ENCODE measurements at regions not wholly inside any gene's neighbourhood (a gene's known extent, or its start where the extent isn't known, plus 50 kb on each side); places are given as distances from the start of the nearest gene placed in this dataset.

GRCh38 chr3:95613993-95614392 is 1200.4 kb upstream of the EPHA6 start:
- DNase-seq (ENCODE audit: extremely low spot score, insufficient read length, low read depth) (no peak), FAIRE-seq (no peak)

DNA sequence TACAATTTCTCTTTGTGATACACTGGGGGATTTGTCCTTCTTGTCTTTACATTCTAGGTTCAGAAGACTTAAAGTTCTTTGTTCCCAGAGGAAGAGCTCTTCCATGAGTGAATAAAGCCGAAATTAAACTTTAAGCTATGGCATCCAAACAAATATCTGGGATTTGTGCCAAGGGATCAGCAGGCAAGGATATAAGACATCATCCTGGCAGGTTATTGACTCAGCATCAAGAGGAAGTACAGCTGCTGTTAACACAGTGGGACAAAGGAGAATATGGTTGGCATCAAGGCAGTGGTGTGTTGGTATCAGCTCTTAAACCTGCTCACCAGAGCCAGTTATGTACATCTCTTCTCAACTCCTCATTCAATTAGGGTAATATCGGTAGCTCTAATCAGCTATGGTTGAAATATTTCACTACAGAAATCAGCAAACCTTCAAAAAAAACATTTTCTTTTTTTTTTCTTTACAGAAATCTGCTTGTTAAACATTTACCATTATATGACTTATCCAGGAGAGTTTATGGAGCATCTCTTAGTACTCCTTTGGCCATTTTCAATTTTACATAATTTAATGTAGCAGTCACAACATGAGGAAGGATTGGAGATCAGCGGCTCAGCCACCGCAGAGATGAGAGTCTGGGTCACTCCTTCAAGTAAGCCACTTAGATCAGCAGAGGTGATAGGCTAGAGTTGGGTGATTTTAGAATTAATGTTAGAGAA is 1198.6 kb upstream of the EPHA6 start:
- no peak for DNase-seq (ENCODE audit: extremely low spot score, insufficient read length, low read depth)
- no peak for FAIRE-seq

- FAIRE-seq (no peak), DNase-seq (ENCODE audit: extremely low spot score, insufficient read length, low read depth) (no peak)
These were observed 1188.3 kb upstream of the EPHA6 start for GRCh38 chr3:95626107-95626506.

GRCh38 chr3:95627293-95627692 is 1187.1 kb upstream of the EPHA6 start:
- DNase-seq (ENCODE audit: extremely low spot score, insufficient read length, low read depth) (no peak), FAIRE-seq (no peak)

DNA sequence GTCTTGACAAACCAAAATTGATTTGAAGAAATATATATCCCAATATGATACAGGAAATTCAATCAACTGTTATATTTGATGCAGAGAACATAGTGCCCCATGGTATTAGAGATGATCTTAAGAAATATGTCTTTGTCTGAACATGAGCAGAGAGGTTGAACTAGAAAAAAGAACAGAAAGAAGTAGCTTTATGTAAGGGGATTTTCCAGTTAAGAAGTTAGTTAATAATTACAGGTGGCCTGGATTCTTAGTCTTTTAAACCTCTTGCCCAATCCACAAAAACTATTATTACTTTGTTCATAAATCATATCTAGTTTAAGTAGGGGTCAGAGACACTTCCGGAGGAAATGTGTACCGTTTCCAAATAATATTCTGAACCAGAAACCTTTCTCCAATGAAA is 1186.7 kb upstream of the EPHA6 start:
- no peak for DNase-seq (ENCODE audit: extremely low spot score, insufficient read length, low read depth)
- no peak for FAIRE-seq

DNA sequence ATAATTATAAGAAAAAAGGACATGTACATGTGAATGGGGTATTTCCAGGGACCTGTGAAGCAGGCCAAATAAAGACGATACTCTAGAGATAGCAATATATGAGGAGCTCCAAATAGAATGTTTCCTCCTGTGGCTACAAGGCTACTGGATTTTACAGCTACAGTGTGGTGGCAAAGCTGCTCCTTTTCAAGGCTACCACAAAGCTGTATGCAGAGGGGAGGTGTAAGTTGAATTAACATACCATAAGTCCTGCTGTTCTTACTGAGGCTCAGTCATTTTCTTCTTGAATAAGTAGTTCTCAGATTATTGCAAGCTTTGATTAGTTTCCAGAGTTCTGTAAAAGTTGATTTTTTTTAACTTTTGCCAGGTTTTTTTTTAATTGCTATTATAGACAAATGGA is 1184.6 kb upstream of the EPHA6 start:
- DNase-seq (ENCODE audit: extremely low spot score, insufficient read length, low read depth) (no peak), FAIRE-seq (no peak)

DNA sequence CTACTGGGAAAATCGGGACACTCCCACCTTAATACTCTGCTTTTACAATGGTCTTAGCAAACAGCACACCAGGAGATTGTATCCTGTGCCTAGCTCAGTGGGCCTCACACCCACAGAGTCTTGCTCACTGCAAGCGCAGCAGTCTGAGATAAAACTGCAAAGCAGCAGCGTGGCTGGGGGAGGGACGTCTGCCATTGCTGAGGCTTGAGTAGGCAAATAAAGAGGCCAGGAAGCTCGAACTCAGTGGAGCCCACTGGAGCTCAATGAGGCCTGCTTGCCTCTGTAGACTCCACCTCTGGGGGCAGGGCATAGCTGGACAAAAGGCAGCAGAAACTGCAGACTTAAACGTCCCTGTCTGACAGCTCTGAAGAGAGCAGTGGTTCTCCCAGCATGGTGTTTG is 1169.1 kb upstream of the EPHA6 start:
- no peak for FAIRE-seq

DNA sequence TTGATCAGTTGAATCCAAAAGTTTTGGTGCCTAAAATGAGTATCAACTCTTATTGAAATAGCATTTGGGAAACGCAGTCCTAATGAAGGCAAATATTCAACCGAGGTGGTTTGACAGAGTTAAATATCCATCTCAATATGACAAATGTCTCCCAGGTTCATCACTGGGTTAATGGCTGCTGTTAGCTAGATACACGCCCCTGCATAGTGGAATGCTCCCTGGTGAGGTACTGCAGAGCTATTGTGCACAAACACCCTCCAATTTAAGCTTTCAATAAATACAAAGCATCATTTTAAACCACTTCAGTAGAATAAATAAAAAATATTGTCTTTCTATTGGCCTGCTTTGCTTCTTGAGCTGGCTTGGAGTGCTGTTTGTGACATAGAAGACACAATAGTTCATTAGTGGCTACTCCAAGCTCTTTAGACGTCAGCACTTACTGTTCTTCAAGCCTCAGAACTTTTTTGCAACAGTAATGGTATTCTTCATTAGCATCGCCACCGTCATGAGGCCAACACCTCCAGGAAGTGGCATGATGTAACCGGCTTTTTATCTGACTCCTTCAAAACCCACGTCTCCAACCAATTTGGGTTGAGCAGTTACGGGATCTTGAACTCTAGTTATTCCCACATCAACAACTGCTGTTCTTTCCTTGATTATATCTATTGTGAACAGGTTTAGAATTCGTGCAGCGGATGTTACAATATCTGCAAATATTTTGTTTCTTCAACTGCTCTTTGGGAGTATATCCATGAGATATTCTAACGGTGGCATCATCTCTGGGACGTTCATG is 1159.6 kb upstream of the EPHA6 start:
- DNase-seq (ENCODE audit: extremely low spot score, insufficient read length, low read depth): no peak
- no peak for FAIRE-seq

More for the DNA sequence above, 1169.1 kb upstream of the EPHA6 start:
- DNase-seq (ENCODE audit: extremely low spot score, insufficient read length, low read depth): no peak

DNA sequence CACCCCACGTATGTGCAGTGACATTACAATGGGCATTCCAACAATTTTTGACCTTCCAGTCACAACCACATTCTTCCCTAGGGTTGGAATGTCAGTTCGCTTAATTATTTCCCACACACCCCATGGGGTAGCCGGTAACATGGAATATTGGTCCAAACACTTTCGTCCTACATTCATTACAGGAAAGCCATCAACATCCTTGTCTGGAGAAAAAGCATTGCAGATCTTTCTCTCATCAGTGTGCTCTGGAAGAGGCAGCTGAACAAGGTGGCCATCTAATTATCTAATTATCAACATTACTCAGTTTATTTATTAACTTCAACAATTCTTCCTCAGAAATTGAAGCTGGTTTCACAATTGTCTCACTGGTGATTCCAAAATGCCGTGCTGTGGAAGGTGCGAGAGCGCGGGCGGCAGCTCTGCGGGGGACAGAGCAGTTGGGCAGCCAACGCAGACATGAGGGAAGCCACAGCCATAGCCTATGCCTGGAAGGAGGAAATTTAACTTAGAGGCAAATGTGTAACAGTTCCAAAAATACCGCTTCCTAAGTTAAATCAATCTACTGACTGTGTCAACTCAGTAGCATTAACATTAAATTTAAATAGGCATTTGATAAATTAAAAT is 1158.9 kb upstream of the EPHA6 start:
- DNase-seq (ENCODE audit: extremely low spot score, insufficient read length, low read depth): no peak
- no peak for FAIRE-seq

DNA sequence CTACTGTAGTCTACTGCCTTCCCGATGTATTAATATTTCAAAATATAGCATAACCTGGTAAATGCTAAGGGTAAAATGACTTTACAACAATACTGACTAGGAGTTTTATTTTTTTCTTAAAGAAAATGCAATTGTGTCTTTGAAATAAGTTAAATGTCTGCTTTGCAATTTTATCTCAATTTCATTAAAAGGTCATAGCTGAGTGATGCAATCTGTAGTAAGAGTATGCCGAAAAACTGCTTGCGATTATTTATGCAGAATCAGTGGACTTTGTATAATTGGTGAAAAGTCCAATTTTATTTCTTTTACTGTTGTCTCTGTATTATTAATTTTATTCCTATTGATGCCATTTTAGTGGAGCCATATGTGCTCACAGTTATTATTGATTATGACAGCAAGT is 1143.6 kb upstream of the EPHA6 start:
- DNase-seq (ENCODE audit: extremely low spot score, insufficient read length, low read depth) (no peak), FAIRE-seq (no peak)

DNA sequence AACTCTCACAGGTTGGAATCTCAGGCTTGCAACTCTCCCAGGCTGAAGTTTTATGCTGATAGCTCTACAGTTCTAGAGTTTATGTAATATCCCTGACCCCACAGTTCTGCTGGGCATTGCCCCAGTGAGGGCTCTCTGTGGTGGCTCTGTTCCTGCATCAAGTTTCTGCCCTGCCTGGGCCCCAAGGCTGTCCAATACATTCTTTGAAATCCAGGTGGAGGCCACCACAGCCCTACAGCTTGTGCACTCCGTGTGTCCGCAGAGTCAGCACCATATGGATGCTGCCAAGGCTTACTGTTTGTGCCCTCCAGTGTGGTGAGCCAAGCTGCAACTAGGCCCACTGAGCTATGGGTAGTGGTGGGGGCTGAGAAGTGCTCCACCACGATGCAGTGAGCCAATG is 1141.2 kb upstream of the EPHA6 start:
- FAIRE-seq: no peak

DNA sequence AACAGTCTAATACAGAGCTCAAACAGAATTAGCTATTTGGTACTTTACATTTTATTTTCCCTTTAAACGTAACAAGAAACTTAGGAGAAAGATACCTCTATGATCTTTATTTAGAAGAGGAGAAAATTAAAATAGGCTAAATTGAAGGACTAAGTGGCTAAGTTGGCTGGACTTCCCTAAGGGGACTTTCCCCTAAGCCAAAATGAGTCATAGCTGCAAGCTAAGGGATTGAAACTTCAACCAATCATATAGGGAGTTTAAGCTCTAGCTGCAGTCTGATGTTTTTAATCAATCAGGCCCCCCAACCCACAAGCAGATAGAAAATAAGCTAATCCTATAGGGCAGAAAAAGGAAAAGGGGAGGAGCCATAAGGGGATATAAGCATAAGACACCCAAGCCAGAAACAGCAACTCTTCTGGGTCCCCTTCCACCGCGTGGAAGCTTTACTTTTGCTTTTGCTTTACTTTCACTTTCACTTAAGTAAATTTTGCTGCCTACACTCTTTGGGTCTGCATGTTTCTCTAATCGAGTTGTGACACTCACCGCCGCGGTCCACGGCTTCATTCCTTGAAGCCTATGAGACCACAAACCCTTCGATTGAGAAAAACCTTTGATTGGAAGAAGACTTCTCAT is 1108.5 kb upstream of the EPHA6 start:
- DNase-seq (ENCODE audit: extremely low spot score, insufficient read length, low read depth) (no peak), FAIRE-seq (peak; percentile 52)

More for the DNA sequence above, 1141.2 kb upstream of the EPHA6 start:
- no peak for DNase-seq (ENCODE audit: extremely low spot score, insufficient read length, low read depth)

DNA sequence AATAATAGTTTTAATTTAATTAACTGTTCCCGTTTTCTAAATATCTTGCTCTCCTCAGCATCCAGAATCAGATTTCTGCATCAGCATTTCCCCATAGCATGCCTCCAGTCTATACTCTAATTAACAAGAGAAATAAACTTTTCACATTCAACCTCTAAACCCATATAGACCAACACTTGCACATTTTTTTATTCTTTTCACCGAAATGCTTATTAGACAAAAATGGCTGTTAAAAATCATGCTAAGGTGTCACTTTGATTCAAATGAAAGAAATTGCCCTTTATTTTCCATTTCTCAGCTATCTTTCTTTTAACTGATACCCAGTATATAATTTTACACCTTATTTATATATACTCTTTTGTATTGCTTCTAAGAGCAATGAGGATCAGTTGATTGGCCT is 1107.1 kb upstream of the EPHA6 start:
- no peak for DNase-seq (ENCODE audit: extremely low spot score, insufficient read length, low read depth)
- FAIRE-seq: no peak

DNA sequence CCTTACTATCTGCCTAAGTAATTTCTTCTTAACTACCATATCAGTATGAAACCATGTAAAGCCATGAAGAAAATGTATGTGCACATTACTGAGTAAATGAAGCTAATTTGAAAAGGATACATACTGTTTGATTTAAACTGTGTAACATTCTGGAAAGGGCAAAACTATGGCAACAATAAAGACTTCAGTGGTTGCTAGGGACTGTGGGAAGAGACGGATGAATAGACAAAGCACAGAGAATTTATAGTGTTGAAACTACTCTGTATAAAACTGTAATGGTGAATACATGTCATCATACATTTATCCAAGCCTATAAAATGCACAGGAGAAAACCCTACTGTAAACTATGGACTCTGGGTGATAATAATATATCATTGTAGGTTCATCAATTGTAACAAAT is 1103.7 kb upstream of the EPHA6 start:
- DNase-seq (ENCODE audit: extremely low spot score, insufficient read length, low read depth) (no peak), FAIRE-seq (no peak)

- no peak for DNase-seq (ENCODE audit: extremely low spot score, insufficient read length, low read depth)
- no peak for FAIRE-seq
These were observed 1102.6 kb upstream of the EPHA6 start for GRCh38 chr3:95711789-95712188.

DNA sequence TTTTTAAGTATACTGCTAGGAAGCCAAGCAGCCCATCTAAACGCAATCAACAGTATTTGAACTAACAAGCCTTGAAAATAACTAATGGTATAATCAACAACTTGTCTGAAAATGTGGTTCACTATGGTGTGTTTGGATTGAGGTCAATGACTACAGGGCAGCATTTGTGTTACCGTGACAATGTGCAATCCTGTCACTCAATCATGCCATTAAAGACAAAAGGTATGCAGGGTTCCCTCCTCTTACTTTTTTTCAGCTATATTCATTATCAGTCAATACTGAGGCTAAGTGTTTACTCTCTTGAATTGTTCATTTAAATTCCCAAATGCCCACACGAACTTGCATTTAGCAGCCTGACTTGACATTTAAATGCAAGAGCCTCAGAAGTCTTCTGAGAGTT is 1099.3 kb upstream of the EPHA6 start:
- FAIRE-seq (no peak), DNase-seq (ENCODE audit: extremely low spot score, insufficient read length, low read depth) (no peak)

- DNase-seq (ENCODE audit: extremely low spot score, insufficient read length, low read depth): no peak
- FAIRE-seq: no peak
These were observed 1097.3 kb upstream of the EPHA6 start for GRCh38 chr3:95717048-95717447.

DNA sequence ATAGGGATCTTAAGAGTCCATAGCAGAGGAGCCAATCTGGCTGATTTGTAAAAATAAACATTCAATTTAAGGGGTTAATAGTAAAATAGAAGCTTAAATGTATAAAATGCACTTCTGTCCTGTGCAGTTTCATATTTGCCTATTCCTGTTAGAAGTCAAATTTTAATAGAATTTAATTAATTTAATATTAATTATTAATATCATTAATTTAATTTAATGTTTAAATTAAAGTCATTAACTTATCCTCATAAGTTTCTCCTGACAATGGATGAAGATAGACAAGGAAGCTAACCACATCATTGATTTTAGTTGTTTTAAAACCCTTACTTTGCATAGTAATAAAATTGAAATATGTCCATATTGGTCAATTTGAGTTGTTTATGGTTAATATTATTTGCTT is 1096.2 kb upstream of the EPHA6 start:
- DNase-seq (ENCODE audit: extremely low spot score, insufficient read length, low read depth): no peak
- no peak for FAIRE-seq

- DNase-seq (ENCODE audit: extremely low spot score, insufficient read length, low read depth) (no peak), FAIRE-seq (no peak)
These were observed 1094.9 kb upstream of the EPHA6 start for GRCh38 chr3:95719481-95719880.

- DNase-seq (ENCODE audit: extremely low spot score, insufficient read length, low read depth) (no peak), FAIRE-seq (no peak)
These were observed 1092.5 kb upstream of the EPHA6 start for GRCh38 chr3:95721938-95722337.

DNA sequence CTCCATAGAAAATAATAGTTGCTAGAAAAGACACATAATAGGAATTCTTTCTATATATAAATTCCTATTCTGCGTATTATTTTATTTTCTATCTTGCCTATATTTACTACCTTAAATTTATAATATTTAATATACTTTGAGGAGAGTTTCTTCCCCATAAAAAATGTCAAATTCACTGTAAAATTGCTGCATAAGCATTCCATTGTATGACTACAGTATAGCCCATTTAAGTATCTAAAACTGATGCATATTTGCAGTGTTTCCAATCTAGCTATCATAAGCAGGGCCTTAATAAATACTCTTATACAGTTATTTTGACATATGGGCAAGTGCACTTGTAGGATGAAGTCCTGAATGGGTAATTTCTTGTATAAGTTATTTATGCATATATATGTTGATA is 1088.6 kb upstream of the EPHA6 start:
- FAIRE-seq: no peak
- no peak for DNase-seq (ENCODE audit: extremely low spot score, insufficient read length, low read depth)
